ENCODE measurements at regions not wholly inside any gene's neighbourhood (a gene's known extent, or its start where the extent isn't known, plus 50 kb on each side); places are given as distances from the start of the nearest gene placed in this dataset.

- no peak for TF ChIP-seq CTCF (IDR thresholded peaks at IDR 0.05; ENCODE audit: low read length)
- TF ChIP-seq EZH2 (IDR thresholded peaks at IDR 0.05; ENCODE audit: borderline replicate concordance, low read length) = no peak
Observed at GRCh38 chr5:167944121-167944852, 347.2 kb upstream of the WWC1 start.
